ENCODE measurements at regions not wholly inside any gene's neighbourhood (a gene's known extent, or its start where the extent isn't known, plus 50 kb on each side); places are given as distances from the start of the nearest gene placed in this dataset.

- no peaks in the 10 kb centered on the region for H3K4me1 ChIP-seq (ENCODE audit: low read length)
- H3K4me3 ChIP-seq (ENCODE audit: low read length), result no peak overlapping the region
- H3K4me2 ChIP-seq (ENCODE audit: low read depth, low read length), result no peak overlapping the region
- H3K27ac ChIP-seq (ENCODE audit: low read length), result no peak overlapping the region
- H3K9me3 ChIP-seq (replicated peaks; ENCODE audit: insufficient read depth, low read length), result no peaks in the 10 kb centered on the region
- no peaks in the 10 kb centered on the region for H3K9me2 ChIP-seq (replicated peaks; ENCODE audit: insufficient read depth, low read length)
- no peak for DNase-seq
- TF ChIP-seq EZH2phosphoT487 (IDR thresholded peaks at IDR 0.05; ENCODE audit: low read length), result no peak
- TF ChIP-seq CTCF (IDR thresholded peaks at IDR 0.05; ENCODE audit: low read length), result no peak
- TF ChIP-seq EZH2 (optimal IDR thresholded peaks at IDR 0.05; ENCODE audit: low read depth, low read length), result no peak
- H3K79me2 ChIP-seq (ENCODE audit: low read length), result no peaks in the 10 kb centered on the region
- H3K9ac ChIP-seq (ENCODE audit: low read length), result no peak overlapping the region
- H3K36me3 ChIP-seq (replicated peaks; ENCODE audit: insufficient read depth, low read length), result no peaks in the 10 kb centered on the region
- no peaks in the 10 kb centered on the region for H4K20me1 ChIP-seq (ENCODE audit: insufficient read depth, low read length)
- H3F3A ChIP-seq (ENCODE audit: insufficient read depth, low read length), result no peaks in the 10 kb centered on the region
- no peaks in the 10 kb centered on the region for H3K27me3 ChIP-seq (replicated peaks; ENCODE audit: insufficient read depth, low read length)
- H2AFZ ChIP-seq (ENCODE audit: low read length), result no peak overlapping the region
These were observed 80.7 kb upstream of the CCDC167 start for GRCh38 chr6:37580176-37580955.

GRCh38 chr6:37579444-37580067 lies 79.9 kb upstream of the CCDC167 start:
- Histone ChIP-seq H3K27me3 (replicated peaks; ENCODE audit: insufficient read depth, low read length) (no peaks in the 10 kb centered on the region), H3K4me1 (ENCODE audit: low read length) (no peaks in the 10 kb centered on the region), H3K36me3 (replicated peaks; ENCODE audit: insufficient read depth, low read length) (no peaks in the 10 kb centered on the region), H3K9me2 (replicated peaks; ENCODE audit: insufficient read depth, low read length) (no peaks in the 10 kb centered on the region), H3K27ac (ENCODE audit: low read length) (no peak overlapping the region), H3K9ac (ENCODE audit: low read length) (no peak overlapping the region), H3K9me3 (replicated peaks; ENCODE audit: insufficient read depth, low read length) (no peaks in the 10 kb centered on the region), H3K4me2 (ENCODE audit: low read depth, low read length) (no peak overlapping the region), H3K4me3 (ENCODE audit: low read length) (no peak overlapping the region), H2AFZ (ENCODE audit: low read length) (no peak overlapping the region), H4K20me1 (ENCODE audit: insufficient read depth, low read length) (no peaks in the 10 kb centered on the region), H3K79me2 (ENCODE audit: low read length) (no peaks in the 10 kb centered on the region), H3F3A (ENCODE audit: insufficient read depth, low read length) (no peaks in the 10 kb centered on the region)
- TF ChIP-seq EZH2phosphoT487 (IDR thresholded peaks at IDR 0.05; ENCODE audit: low read length), result no peak
- no peak for TF ChIP-seq CTCF (IDR thresholded peaks at IDR 0.05; ENCODE audit: low read length)
- TF ChIP-seq EZH2 (optimal IDR thresholded peaks at IDR 0.05; ENCODE audit: low read depth, low read length), result no peak
- DNase-seq, result no peak

- no peak overlapping the region for H3K4me2 ChIP-seq (ENCODE audit: low read depth, low read length)
- no peaks in the 10 kb centered on the region for H3K9me2 ChIP-seq (replicated peaks; ENCODE audit: insufficient read depth, low read length)
- H3K27ac ChIP-seq (ENCODE audit: low read length), result no peak overlapping the region
- DNase-seq, result no peak
- H3K9ac ChIP-seq (ENCODE audit: low read length), result no peak overlapping the region
- no peak overlapping the region for H2AFZ ChIP-seq (ENCODE audit: low read length)
- H3K36me3 ChIP-seq (replicated peaks; ENCODE audit: insufficient read depth, low read length), result no peaks in the 10 kb centered on the region
- H4K20me1 ChIP-seq (ENCODE audit: insufficient read depth, low read length), result no peaks in the 10 kb centered on the region
- no peak for TF ChIP-seq CTCF (IDR thresholded peaks at IDR 0.05; ENCODE audit: low read length)
- no peak for TF ChIP-seq EZH2 (optimal IDR thresholded peaks at IDR 0.05; ENCODE audit: low read depth, low read length)
- no peak for TF ChIP-seq EZH2phosphoT487 (IDR thresholded peaks at IDR 0.05; ENCODE audit: low read length)
- no peaks in the 10 kb centered on the region for H3K79me2 ChIP-seq (ENCODE audit: low read length)
- H3K4me3 ChIP-seq (ENCODE audit: low read length), result no peak overlapping the region
- no peaks in the 10 kb centered on the region for H3K27me3 ChIP-seq (replicated peaks; ENCODE audit: insufficient read depth, low read length)
- H3K4me1 ChIP-seq (ENCODE audit: low read length), result no peaks in the 10 kb centered on the region
- H3K9me3 ChIP-seq (replicated peaks; ENCODE audit: insufficient read depth, low read length), result no peaks in the 10 kb centered on the region
- no peaks in the 10 kb centered on the region for H3F3A ChIP-seq (ENCODE audit: insufficient read depth, low read length)
These were observed 78.4 kb upstream of the CCDC167 start for GRCh38 chr6:37578104-37578503.
